Right renal pelvis (tissue), 4 donors: ENCODE measurements at regions not wholly inside any gene's neighbourhood (a gene's known extent, or its start where the extent isn't known, plus 50 kb on each side); places are given as distances from the start of the nearest gene placed in this dataset.

Experiments used
- DNase-seq, 4 donors: peaks; one replicate each; pipeline ENCODE4 v3.0.0-alpha.2; 2013; ENCODE audit warnings: low read depth in 4 of 4, low spot score in 3 of 4, missing footprints in 1 of 4

GRCh38 chr3:145815707-145816413, 345.1 kb downstream of the PLOD2 start:
- no peak for DNase-seq

- DNase-seq = no peak
Measured at GRCh38 chr3:145817870-145818483, 343.0 kb downstream of the PLOD2 start.

- DNase-seq = no peak
Measured at GRCh38 chr3:145820170-145820569, 340.8 kb downstream of the PLOD2 start.

- DNase-seq = no peak
Measured at GRCh38 chr3:145842294-145842902, 318.6 kb downstream of the PLOD2 start.

GRCh38 chr3:145843561-145843960, 317.4 kb downstream of the PLOD2 start:
- no peak for DNase-seq

GRCh38 chr3:145849115-145849514, 311.9 kb downstream of the PLOD2 start:
- DNase-seq = no peak

- no peak for DNase-seq
Measured at GRCh38 chr3:145854499-145854898, 306.5 kb downstream of the PLOD2 start.

GRCh38 chr3:145857956-145858355, 303.0 kb downstream of the PLOD2 start:
- DNase-seq = no peak

GRCh38 chr3:145864336-145864735, 296.6 kb downstream of the PLOD2 start:
- DNase-seq = no peak

- no peak for DNase-seq
Measured at GRCh38 chr3:145865399-145866018, 295.5 kb downstream of the PLOD2 start.

- DNase-seq = no peak
Measured at GRCh38 chr3:145869958-145870357, 291.0 kb downstream of the PLOD2 start.

- no peak for DNase-seq
Measured at GRCh38 chr3:145882436-145882835, 278.5 kb downstream of the PLOD2 start.

- no peak for DNase-seq
Measured at GRCh38 chr3:145889730-145890129, 271.3 kb downstream of the PLOD2 start.

GRCh38 chr3:145892869-145893268, 268.1 kb downstream of the PLOD2 start:
- no peak for DNase-seq

- no peak for DNase-seq
Measured at GRCh38 chr3:145893331-145893730, 267.7 kb downstream of the PLOD2 start.

GRCh38 chr3:145898487-145898886, 262.5 kb downstream of the PLOD2 start:
- DNase-seq = no peak

- DNase-seq = no peak
Measured at GRCh38 chr3:145899241-145899640, 261.7 kb downstream of the PLOD2 start.

- no peak for DNase-seq
Measured at GRCh38 chr3:145900056-145900829, 260.7 kb downstream of the PLOD2 start.

- DNase-seq = no peak
Measured at GRCh38 chr3:145902166-145902565, 258.8 kb downstream of the PLOD2 start.

GRCh38 chr3:145903472-145904013, 257.4 kb downstream of the PLOD2 start:
- no peak for DNase-seq

- DNase-seq = no peak
Measured at GRCh38 chr3:145904138-145904537, 256.8 kb downstream of the PLOD2 start.
